ENCODE measurements at regions not wholly inside any gene's neighbourhood (a gene's known extent, or its start where the extent isn't known, plus 50 kb on each side); places are given as distances from the start of the nearest gene placed in this dataset.

GRCh38 chr15:96253006-96253747, 77.3 kb upstream of the NR2F2 start:
- no TSS peak for BruUV-seq (replicated peaks)
- Histone ChIP-seq H3K4me1 (ENCODE audit: insufficient read depth, low read length, poor library complexity, severe bottlenecking) (no peaks in the 10 kb centered on the region), H3K36me3 (ENCODE audit: insufficient read depth, low read length, poor library complexity, severe bottlenecking) (no peaks in the 10 kb centered on the region), H3K9me3 (ENCODE audit: low read depth, low read length, poor library complexity, severe bottlenecking) (no peaks in the 10 kb centered on the region), H3K27me3 (replicated peaks; ENCODE audit: insufficient read depth, low read depth, low read length, poor library complexity) (no peaks in the 10 kb centered on the region), H3K27ac (ENCODE audit: low read depth, low read length, poor library complexity, severe bottlenecking) (no peak overlapping the region), H3K4me3 (ENCODE audit: low read depth, low read length, poor library complexity, severe bottlenecking) (no peak overlapping the region)
- POLR2A ChIA-PET (ENCODE audit: low non-redundant PET) = no interaction called here
- DNase-seq (ENCODE audit: low spot score) = no peak
- TF ChIP-seq EZH2 (IDR thresholded peaks at IDR 0.05; ENCODE audit: borderline replicate concordance, low read depth, low read length, poor library complexity, severe bottlenecking) (no peak), CTCF (conservative IDR thresholded peaks at IDR 0.05; ENCODE audit: low read depth, low read length) (no peak)
- intact Hi-C loops (cut with micrococcal nuclease; ENCODE audit: unreplicated experiment) = no loop called here
- CTCF ChIA-PET = no interaction called here

GRCh38 chr15:96254173-96254572, 76.3 kb upstream of the NR2F2 start:
- Histone ChIP-seq H3K36me3 (ENCODE audit: insufficient read depth, low read length, poor library complexity, severe bottlenecking) (no peaks in the 10 kb centered on the region), H3K4me3 (ENCODE audit: low read depth, low read length, poor library complexity, severe bottlenecking) (no peak overlapping the region), H3K9me3 (ENCODE audit: low read depth, low read length, poor library complexity, severe bottlenecking) (no peaks in the 10 kb centered on the region), H3K27me3 (replicated peaks; ENCODE audit: insufficient read depth, low read depth, low read length, poor library complexity) (no peaks in the 10 kb centered on the region), H3K4me1 (ENCODE audit: insufficient read depth, low read length, poor library complexity, severe bottlenecking) (no peaks in the 10 kb centered on the region), H3K27ac (ENCODE audit: low read depth, low read length, poor library complexity, severe bottlenecking) (no peak overlapping the region)
- DNase-seq (ENCODE audit: low spot score) = no peak
- intact Hi-C loops (cut with micrococcal nuclease; ENCODE audit: unreplicated experiment) = no loop called here
- ChIA-PET POLR2A (ENCODE audit: low non-redundant PET) (no interaction called here), CTCF (no interaction called here)
- no TSS peak for BruUV-seq (replicated peaks)
- TF ChIP-seq CTCF (conservative IDR thresholded peaks at IDR 0.05; ENCODE audit: low read depth, low read length) (no peak), EZH2 (IDR thresholded peaks at IDR 0.05; ENCODE audit: borderline replicate concordance, low read depth, low read length, poor library complexity, severe bottlenecking) (no peak)

GRCh38 chr15:96255599-96255998, 74.9 kb upstream of the NR2F2 start:
- TF ChIP-seq EZH2 (IDR thresholded peaks at IDR 0.05; ENCODE audit: borderline replicate concordance, low read depth, low read length, poor library complexity, severe bottlenecking) (no peak), CTCF (conservative IDR thresholded peaks at IDR 0.05; ENCODE audit: low read depth, low read length) (no peak)
- Histone ChIP-seq H3K4me3 (ENCODE audit: low read depth, low read length, poor library complexity, severe bottlenecking) (no peak overlapping the region), H3K36me3 (ENCODE audit: insufficient read depth, low read length, poor library complexity, severe bottlenecking) (no peaks in the 10 kb centered on the region), H3K4me1 (ENCODE audit: insufficient read depth, low read length, poor library complexity, severe bottlenecking) (no peaks in the 10 kb centered on the region), H3K9me3 (ENCODE audit: low read depth, low read length, poor library complexity, severe bottlenecking) (no peaks in the 10 kb centered on the region), H3K27me3 (replicated peaks; ENCODE audit: insufficient read depth, low read depth, low read length, poor library complexity) (no peaks in the 10 kb centered on the region), H3K27ac (ENCODE audit: low read depth, low read length, poor library complexity, severe bottlenecking) (no peak overlapping the region)
- POLR2A ChIA-PET (ENCODE audit: low non-redundant PET) = no interaction called here
- no peak for DNase-seq (ENCODE audit: low spot score)
- intact Hi-C loops (cut with micrococcal nuclease; ENCODE audit: unreplicated experiment) = no loop called here
- BruUV-seq (replicated peaks) = no TSS peak
- CTCF ChIA-PET = no interaction called here
